ENCODE measurements at regions not wholly inside any gene's neighbourhood (a gene's known extent, or its start where the extent isn't known, plus 50 kb on each side); places are given as distances from the start of the nearest gene placed in this dataset.

GRCh38 chr9:89748021-89748670 lies 143.3 kb downstream of the GADD45G start:
- DNase-seq = no peak
- H3K9me3 Mint-ChIP-seq (ENCODE audit: unreplicated experiment) = no peaks in the 10 kb centered on the region
- H3K36me3 ChIP-seq (ENCODE audit: control insufficient read depth, insufficient read depth, low read length) = no peaks in the 10 kb centered on the region
- H3K27ac Mint-ChIP-seq (ENCODE audit: unreplicated experiment) = no peak overlapping the region
- H3K4me1 Mint-ChIP-seq (ENCODE audit: low read depth, unreplicated experiment) = no peaks in the 10 kb centered on the region
- BruUV-seq (replicated peaks) = no TSS peak
- ChIA-PET CTCF (no interaction called here), POLR2A (no interaction called here)
- H3K4me1 ChIP-seq = no peaks in the 10 kb centered on the region
- TF ChIP-seq, protein P1, sequence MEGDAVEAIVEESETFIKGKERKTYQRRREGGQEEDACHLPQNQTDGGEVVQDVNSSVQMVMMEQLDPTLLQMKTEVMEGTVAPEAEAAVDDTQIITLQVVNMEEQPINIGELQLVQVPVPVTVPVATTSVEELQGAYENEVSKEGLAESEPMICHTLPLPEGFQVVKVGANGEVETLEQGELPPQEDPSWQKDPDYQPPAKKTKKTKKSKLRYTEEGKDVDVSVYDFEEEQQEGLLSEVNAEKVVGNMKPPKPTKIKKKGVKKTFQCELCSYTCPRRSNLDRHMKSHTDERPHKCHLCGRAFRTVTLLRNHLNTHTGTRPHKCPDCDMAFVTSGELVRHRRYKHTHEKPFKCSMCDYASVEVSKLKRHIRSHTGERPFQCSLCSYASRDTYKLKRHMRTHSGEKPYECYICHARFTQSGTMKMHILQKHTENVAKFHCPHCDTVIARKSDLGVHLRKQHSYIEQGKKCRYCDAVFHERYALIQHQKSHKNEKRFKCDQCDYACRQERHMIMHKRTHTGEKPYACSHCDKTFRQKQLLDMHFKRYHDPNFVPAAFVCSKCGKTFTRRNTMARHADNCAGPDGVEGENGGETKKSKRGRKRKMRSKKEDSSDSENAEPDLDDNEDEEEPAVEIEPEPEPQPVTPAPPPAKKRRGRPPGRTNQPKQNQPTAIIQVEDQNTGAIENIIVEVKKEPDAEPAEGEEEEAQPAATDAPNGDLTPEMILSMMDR (IDR thresholded peaks at IDR 0.05; ENCODE audit: insufficient read depth in 1 of 2, low read depth in 1 of 2, low read length in 1 of 2, severe bottlenecking in 1 of 2, unreplicated experiment in 1 of 2) = no peak
- H3K4me3 ChIP-seq (ENCODE audit: low read depth, low read length) = no peak overlapping the region
- H3K9me3 ChIP-seq = no peaks in the 10 kb centered on the region
- H3K27me3 Mint-ChIP-seq (ENCODE audit: insufficient read depth, unreplicated experiment) = no peaks in the 10 kb centered on the region
- no peaks in the 10 kb centered on the region for H3K27me3 ChIP-seq (replicated peaks; ENCODE audit: control insufficient read depth, insufficient read depth, low read length)
- no peaks in the 10 kb centered on the region for H3K36me3 Mint-ChIP-seq (ENCODE audit: insufficient read depth, unreplicated experiment)
- intact Hi-C loops (cut with micrococcal nuclease; ENCODE audit: unreplicated experiment) = no loop called here
- no peak overlapping the region for H3K4me3 Mint-ChIP-seq (ENCODE audit: unreplicated experiment)

GRCh38 chr9:89748831-89749499 lies 144.2 kb downstream of the GADD45G start:
- no TSS peak for BruUV-seq (replicated peaks)
- DNase-seq = no peak
- H3K27me3 ChIP-seq (replicated peaks; ENCODE audit: control insufficient read depth, insufficient read depth, low read length) = no peaks in the 10 kb centered on the region
- no peaks in the 10 kb centered on the region for H3K4me1 ChIP-seq
- Mint-ChIP-seq H3K36me3 (ENCODE audit: insufficient read depth, unreplicated experiment) (no peaks in the 10 kb centered on the region), H3K27me3 (ENCODE audit: insufficient read depth, unreplicated experiment) (no peaks in the 10 kb centered on the region), H3K27ac (ENCODE audit: unreplicated experiment) (peak overlapping the region; percentile 51), H3K4me3 (ENCODE audit: unreplicated experiment) (no peak overlapping the region), H3K9me3 (ENCODE audit: unreplicated experiment) (no peaks in the 10 kb centered on the region), H3K4me1 (ENCODE audit: low read depth, unreplicated experiment) (no peaks in the 10 kb centered on the region)
- CTCF ChIA-PET = no interaction called here
- no peaks in the 10 kb centered on the region for H3K36me3 ChIP-seq (ENCODE audit: control insufficient read depth, insufficient read depth, low read length)
- no peak overlapping the region for H3K4me3 ChIP-seq (ENCODE audit: low read depth, low read length)
- no peaks in the 10 kb centered on the region for H3K9me3 ChIP-seq
- POLR2A ChIA-PET = no interaction called here
- TF ChIP-seq, protein P1 (IDR thresholded peaks at IDR 0.05; ENCODE audit: insufficient read depth in 1 of 2, low read depth in 1 of 2, low read length in 1 of 2, severe bottlenecking in 1 of 2, unreplicated experiment in 1 of 2) = no peak
- intact Hi-C loops (cut with micrococcal nuclease; ENCODE audit: unreplicated experiment) = no loop called here

GRCh38 chr9:89749500-89750116 lies 144.8 kb downstream of the GADD45G start:
- Mint-ChIP-seq H3K9me3 (ENCODE audit: unreplicated experiment) (no peaks in the 10 kb centered on the region), H3K4me3 (ENCODE audit: unreplicated experiment) (no peak overlapping the region), H3K27ac (ENCODE audit: unreplicated experiment) (peak overlapping the region; percentile 51), H3K4me1 (ENCODE audit: low read depth, unreplicated experiment) (no peaks in the 10 kb centered on the region), H3K27me3 (ENCODE audit: insufficient read depth, unreplicated experiment) (no peaks in the 10 kb centered on the region), H3K36me3 (ENCODE audit: insufficient read depth, unreplicated experiment) (no peaks in the 10 kb centered on the region)
- ChIA-PET CTCF (no interaction called here), POLR2A (no interaction called here)
- BruUV-seq (replicated peaks) = no TSS peak
- H3K4me3 ChIP-seq (ENCODE audit: low read depth, low read length) = no peak overlapping the region
- no peaks in the 10 kb centered on the region for H3K27me3 ChIP-seq (replicated peaks; ENCODE audit: control insufficient read depth, insufficient read depth, low read length)
- H3K4me1 ChIP-seq = no peaks in the 10 kb centered on the region
- TF ChIP-seq, protein P1 (IDR thresholded peaks at IDR 0.05; ENCODE audit: insufficient read depth in 1 of 2, low read depth in 1 of 2, low read length in 1 of 2, severe bottlenecking in 1 of 2, unreplicated experiment in 1 of 2) = no peak
- no peak for DNase-seq
- H3K9me3 ChIP-seq = no peaks in the 10 kb centered on the region
- intact Hi-C loops (cut with micrococcal nuclease; ENCODE audit: unreplicated experiment) = no loop called here
- no peaks in the 10 kb centered on the region for H3K36me3 ChIP-seq (ENCODE audit: control insufficient read depth, insufficient read depth, low read length)

Measured in Caco-2 (cell line).